ENCODE measurements at regions not wholly inside any gene's neighbourhood (a gene's known extent, or its start where the extent isn't known, plus 50 kb on each side); places are given as distances from the start of the nearest gene placed in this dataset.

DNA sequence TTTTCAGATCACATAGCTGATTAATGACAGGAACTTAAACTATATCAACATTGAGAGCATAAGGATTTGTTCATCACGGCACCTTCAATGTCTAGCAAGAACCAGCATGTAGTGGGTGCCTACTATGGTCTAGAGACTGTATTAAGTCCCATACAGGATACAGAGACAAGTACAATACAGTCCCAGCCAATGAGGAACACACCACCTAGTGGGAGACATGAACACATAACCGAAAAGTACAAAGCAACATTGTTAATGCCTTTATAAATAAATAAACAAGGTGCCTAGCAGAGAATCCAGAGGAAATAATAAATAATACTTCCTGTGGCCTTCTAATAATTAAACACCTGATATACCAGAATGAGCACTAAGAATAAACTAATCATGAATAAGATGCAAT is 87.7 kb upstream of the OPCML start:
- TF ChIP-seq POLR2A (IDR thresholded peaks at IDR 0.05; ENCODE audit: low read depth, low read length) (no peak), POLR2AphosphoS5 (IDR thresholded peaks at IDR 0.05; ENCODE audit: low read depth, low read length) (no peak)
